ENCODE measurements at regions not wholly inside any gene's neighbourhood (a gene's known extent, or its start where the extent isn't known, plus 50 kb on each side); places are given as distances from the start of the nearest gene placed in this dataset.
"Not testable (repeated sequence)": the region's sequence is repeated elsewhere in the genome, so short reads cannot be mapped to it uniquely, and the experiment has no call there.

GRCh38 chr22:26769663-26770062 lies 112.3 kb downstream of the MIAT start:
- DNase-seq: no peak

- DNase-seq: no peak
Observed at GRCh38 chr22:26770624-26771023, 113.2 kb downstream of the MIAT start.

DNA sequence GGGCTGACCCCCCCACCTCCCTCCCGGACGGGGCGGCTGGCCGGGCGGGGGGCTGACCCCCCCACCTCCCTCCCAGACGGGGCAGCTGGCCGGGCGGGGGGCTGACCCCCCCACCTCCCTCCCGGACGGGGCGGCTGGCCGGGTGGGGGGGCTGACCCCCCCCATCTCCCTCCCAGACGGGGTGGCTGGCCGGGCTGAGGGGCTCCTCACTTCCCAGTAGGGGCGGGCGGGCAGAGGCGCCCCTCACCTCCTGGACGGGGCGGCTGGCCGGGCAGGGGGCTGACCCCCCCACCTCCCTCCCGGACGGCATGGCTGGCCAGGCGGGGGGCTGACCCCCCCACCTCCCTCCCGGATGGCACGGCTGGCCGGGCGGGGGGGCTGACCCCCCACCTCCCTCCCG lies 115.7 kb downstream of the MIAT start:
- DNase-seq: not testable (repeated sequence)

GRCh38 chr22:26775394-26775793 lies 118.0 kb downstream of the MIAT start:
- DNase-seq: no peak

- no peak for DNase-seq
Observed at GRCh38 chr22:26777156-26777801, 119.9 kb downstream of the MIAT start.

- no peak for DNase-seq
Observed at GRCh38 chr22:26778372-26778771, 121.0 kb downstream of the MIAT start.

DNA sequence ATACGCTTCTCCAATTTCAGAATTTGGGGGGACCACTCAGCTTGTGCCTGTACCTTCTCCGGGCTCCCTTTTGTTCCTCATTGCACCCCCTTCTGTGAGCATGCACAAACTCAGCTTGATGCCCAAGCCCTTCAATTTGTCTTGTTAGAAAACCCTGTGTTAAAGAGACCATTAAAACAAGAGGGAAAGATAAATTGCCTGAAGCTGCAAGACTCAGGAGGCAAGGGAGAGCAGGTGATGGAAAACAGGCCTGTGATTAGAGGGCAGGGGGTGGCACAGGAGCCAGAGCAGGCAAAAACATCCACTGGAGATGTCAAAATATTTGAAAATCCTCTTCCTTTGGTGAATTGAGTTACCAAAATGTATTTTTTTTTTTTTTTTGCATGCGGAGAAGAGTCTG lies 121.7 kb downstream of the MIAT start:
- DNase-seq: no peak

DNA sequence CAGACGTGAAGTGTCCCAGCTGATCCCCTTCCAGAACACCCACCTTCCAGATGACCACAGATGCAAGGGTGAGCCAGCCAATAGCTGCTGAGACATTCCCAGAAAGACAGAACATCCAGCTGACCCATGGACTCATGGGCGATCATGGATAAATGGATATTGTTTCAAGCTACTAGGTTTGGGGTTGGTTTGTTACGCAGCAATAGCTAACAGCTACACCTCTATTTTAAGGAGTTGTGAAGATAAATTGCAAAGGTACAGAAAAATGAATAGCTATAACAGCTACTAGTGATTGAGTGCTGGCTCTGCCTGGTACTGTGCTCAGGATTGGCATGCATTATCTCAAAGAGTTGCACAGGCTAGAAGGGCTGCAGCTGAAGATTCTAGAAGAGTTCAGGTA lies 122.5 kb downstream of the MIAT start:
- DNase-seq: no peak

DNA sequence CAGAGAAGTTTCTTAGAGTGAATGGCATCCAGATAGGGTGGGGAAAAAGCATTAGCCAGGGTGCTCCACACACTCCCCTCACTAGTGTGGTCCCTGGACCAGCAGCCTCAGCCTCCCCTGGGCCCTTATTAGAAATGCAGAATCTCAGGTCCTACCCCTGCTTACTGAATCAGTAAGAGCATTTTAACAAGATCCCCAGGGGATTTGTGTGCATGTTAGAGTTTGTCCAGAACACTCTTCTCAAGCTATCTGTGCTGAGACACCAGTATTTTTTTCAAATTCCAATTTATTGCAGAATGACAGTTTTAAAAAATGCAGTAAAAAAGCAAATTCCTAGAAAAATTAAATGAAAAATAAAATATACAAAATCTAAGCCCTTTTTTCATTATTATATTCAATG lies 123.1 kb downstream of the MIAT start:
- no peak for DNase-seq

GRCh38 chr22:26781062-26781461 lies 123.7 kb downstream of the MIAT start:
- no peak for DNase-seq

GRCh38 chr22:26781596-26781995 lies 124.2 kb downstream of the MIAT start:
- no peak for DNase-seq

GRCh38 chr22:26783885-26784284 lies 126.5 kb downstream of the MIAT start:
- no peak for DNase-seq

DNA sequence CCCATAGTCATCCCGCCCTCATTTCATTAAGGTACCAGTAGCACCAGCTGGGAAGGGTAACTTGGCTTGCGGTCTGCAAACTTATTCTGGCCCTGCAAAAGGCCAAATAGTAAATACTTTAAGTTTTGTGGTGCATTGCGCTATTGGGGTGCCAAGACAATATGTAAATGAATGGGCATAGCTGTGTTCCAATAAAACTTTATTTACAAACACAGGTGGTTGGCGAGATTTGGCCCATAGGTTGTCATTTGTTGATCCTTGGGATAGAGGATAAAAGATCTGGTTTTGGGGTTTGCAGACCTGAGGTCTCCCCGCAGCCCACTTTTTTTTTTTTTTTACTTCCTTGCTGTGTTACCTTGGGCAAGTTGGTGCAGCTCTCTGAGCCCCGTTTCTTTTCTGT lies 127.4 kb downstream of the MIAT start:
- DNase-seq: no peak

- no peak for DNase-seq
Observed at GRCh38 chr22:26785932-26786331, 128.5 kb downstream of the MIAT start.

DNA sequence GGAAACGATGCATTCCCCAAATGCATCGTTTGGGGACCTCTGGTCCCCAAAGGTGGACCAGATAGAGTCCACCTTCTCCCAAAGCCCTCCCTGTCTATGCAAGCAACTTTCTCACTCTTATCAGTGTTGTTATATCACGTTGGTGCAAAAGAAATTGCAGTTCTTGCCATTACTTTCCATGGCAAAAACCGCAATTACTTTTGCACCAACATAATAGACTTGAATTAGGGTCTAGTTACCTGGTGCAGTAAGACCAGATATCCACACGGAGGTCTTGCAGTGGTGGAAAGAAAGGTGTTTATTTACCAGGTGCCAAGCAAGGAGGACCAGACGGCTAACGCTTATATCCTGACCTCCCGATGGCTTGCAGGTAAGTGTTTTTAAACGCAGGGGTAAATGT lies 129.0 kb downstream of the MIAT start:
- DNase-seq: no peak

DNA sequence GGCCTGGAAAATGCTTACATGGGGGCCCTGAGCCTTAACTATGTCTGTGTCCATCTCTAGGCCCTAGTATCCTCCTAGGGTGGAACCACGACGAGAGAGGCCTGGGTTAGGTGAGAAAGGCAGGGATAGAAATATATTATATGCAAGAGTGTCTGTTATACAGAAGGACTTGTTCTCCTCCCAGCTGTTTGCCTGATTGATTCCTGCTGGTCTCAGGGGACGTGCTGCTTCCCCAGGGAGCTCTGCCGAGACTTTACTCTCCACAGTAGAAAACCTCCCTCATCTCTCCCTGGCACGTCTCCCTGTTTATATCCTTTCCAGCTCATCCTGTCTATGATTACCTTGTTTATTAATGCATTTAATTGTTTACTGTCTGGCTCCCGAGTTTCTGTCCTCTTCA lies 132.6 kb downstream of the MIAT start:
- no peak for DNase-seq

- no peak for DNase-seq
Observed at GRCh38 chr22:26792522-26792921, 135.1 kb downstream of the MIAT start.

DNA sequence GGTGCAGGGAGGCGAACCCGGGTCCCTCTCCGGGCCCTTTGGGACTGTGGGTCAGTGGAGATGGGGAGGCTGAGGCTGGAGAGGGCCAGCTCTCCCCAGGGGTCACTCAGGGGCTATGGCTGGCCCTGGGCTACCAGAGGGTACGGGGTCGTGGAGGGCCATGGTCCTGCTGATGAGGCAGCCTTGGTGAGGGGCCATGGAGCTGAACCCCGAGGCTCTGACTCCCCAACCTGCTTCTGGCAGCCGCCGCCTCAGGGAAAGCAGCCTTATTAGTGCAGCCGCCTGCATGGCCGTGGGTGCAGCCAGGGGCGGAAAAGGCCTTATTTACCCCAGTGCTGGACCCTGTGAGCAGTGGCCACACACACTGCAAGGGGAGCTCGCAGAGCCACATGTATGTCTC lies 139.4 kb downstream of the MIAT start:
- no peak for DNase-seq

GRCh38 chr22:26797910-26798309 lies 140.5 kb downstream of the MIAT start:
- DNase-seq: no peak

DNA sequence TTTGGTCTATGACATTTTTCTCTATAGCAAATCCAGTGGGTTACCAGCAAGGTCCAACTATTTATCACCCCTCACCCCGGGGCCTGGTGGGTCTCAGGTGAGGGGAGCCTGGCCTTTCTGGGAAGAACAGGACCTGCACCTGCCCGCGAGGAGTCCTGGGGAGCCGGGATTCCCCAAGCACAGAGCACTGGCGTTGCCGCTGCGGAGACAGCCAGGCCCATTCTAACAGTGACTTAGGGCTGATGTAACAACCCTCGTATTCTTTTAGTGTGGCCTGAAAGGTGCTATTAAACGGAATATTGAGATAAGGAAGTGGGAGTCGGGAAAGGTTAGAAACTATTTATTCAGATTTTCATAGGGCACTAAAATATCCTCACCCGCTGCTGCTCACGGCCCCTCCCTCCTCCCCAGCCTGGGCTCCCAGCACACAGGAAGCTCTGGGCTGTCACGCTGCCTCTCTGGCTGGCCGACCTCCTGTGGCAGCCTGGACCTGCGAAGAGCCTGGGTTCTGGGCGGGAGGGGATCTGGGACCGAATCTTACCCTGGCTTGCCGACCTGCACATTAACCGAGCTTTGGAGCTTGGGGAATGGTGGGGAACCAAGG lies 141.2 kb downstream of the MIAT start:
- DNase-seq: no peak

DNA sequence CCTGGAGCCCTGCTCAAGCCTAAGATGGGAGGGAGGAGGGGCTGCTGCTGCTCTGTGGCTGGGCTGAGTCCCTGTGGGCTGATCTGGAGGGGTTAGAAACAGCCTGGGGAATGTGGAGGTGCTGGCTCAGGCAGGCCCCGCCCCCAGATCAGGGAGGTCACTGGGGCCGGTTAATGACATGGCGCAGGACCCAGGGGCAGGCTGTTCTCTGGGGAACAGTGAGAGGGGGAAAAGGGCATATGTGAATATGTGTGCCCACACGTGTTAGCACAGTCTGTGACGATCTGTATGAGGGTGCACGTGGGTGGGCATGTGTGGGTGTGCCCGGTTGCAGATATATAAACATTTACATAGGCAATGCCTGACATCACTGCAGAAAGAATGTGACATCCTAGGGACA lies 143.5 kb downstream of the MIAT start:
- DNase-seq: no peak

DNA sequence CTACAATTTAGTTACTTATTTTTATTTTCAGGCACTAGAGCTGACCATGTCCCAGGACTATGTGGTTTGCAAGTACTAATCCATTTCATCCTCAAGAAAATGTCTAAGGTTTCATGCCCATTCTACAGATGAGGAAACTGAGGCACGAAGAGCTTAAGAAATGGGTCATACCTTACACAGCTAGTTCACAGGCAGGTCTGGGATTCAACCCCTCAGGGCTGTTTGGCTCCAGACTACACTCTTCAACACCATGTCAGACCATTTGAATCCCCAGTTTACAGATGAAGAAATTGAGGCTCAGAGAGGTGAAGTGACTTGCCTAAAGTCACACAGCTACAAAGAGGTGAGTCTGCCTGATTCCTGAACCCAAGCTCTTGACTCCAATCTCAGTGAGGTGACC lies 144.1 kb downstream of the MIAT start:
- DNase-seq: no peak

- DNase-seq: no peak
Observed at GRCh38 chr22:26804315-26804714, 146.9 kb downstream of the MIAT start.

DNA sequence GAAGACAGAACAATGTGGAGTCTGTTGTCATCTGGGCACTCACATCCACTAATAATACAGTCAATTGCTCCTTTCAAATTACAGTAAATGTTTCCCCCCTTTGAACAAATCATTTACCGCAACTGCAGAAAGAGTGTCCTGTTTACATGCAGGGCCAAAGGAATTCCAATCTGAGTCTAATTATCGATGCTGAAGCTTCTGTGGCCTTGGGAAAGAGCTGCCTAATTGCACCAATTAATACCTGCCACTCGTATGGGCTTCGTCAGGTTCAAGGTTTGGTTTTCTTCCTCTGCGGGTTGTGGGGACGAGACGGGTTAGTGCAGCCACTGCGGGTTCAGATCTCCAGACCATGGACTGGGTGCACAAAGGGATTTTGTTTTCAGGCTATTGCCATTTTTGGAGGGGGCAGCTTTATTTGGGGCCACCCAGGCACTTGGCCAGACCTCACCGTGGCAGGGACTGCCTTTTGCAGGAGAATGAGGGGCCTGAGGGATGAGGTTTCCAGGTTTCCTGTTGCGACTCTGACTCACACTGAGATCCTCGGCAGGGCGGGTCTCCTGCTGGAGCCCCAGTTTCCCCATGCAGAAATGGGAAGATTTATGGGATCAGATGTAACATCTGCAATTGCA lies 147.6 kb downstream of the MIAT start:
- no peak for DNase-seq
